Stimulated activated naive CD8-positive, alpha-beta T cell treated with anti-CD3 and anti-CD28 coated beads, Interleukin-15, Interleukin-2, amounts not matched to agents 100 ng/mL and 50 ng/mL, for 24 hours (primary cell): ENCODE measurements at regions not wholly inside any gene's neighbourhood (a gene's known extent, or its start where the extent isn't known, plus 50 kb on each side); places are given as distances from the start of the nearest gene placed in this dataset.
"Not testable (repeated sequence)": the region's sequence is repeated elsewhere in the genome, so short reads cannot be mapped to it uniquely, and the experiment has no call there.

Experiments
- H3K27ac Mint-ChIP-seq: one replicate; pipeline ENCODE4 v1.8.0; 2021; ENCODE audit warnings: mild to moderate bottlenecking, mixed read lengths
- H3K27me3 Mint-ChIP-seq: one replicate; pipeline ENCODE4 v1.8.0; 2021; ENCODE audit warnings: mixed read lengths
- H3K36me3 Mint-ChIP-seq: one replicate; pipeline ENCODE4 v1.8.0; 2021; ENCODE audit warnings: low read depth, mixed read lengths
- H3K4me1 Mint-ChIP-seq: one replicate; pipeline ENCODE4 v1.8.0; 2021; ENCODE audit warnings: low read depth, mixed read lengths
- H3K4me3 Mint-ChIP-seq: one replicate; pipeline ENCODE4 v1.8.0; 2021; ENCODE audit warnings: mild to moderate bottlenecking, mixed read lengths
- H3K9me3 Mint-ChIP-seq: one replicate; pipeline ENCODE4 v1.8.0; 2021; ENCODE audit warnings: mixed read lengths

DNA sequence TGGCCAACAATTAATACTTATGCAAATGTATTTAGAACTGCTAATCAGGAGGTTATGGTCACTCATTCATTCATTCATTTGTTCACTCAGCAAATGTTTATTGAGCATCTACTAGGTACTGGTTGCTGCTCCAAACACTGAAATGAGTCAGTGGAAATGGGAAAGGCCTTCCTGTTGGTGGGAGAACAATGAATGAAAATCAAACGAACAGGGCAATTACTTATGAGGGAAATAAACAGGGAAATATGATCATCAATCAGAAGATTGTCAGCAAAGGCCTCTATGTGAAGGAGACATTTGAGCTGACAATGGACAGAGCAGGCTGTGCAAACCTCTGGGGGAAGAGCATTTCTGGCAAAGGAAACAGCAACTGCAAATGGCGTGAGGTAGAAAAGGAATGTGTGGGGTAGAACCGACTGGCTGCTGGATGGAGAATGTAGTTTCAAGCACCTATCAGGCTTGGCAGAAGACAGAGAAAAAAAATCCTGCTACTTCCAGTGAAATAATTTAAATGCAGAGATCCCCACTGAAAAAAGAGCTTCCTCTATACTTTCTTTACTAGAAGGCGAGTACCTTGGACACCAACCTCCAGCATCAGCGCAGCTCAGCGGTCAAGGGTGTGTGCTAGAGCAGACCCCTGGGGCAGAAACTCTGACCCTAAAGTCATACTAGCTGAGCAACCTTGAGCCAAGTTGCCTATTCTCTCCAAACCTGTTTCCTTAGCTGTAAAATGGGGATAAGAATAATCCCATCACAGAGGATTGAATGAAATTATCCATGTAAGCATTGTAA, 108.8 kb upstream of the EEPD1 start:
- Mint-ChIP-seq H3K36me3 (no peaks in the 10 kb centered on the region), H3K27me3 (no peaks in the 10 kb centered on the region), H3K4me1 (no peaks in the 10 kb centered on the region), H3K9me3 (no peaks in the 10 kb centered on the region), H3K4me3 (no peak overlapping the region), H3K27ac (no peak overlapping the region)

GRCh38 chr7:36045326-36045725, 107.7 kb upstream of the EEPD1 start:
- H3K4me3 Mint-ChIP-seq: no peak overlapping the region
- H3K9me3 Mint-ChIP-seq: no peaks in the 10 kb centered on the region
- H3K4me1 Mint-ChIP-seq: no peaks in the 10 kb centered on the region
- no peaks in the 10 kb centered on the region for H3K36me3 Mint-ChIP-seq
- no peak overlapping the region for H3K27ac Mint-ChIP-seq
- no peaks in the 10 kb centered on the region for H3K27me3 Mint-ChIP-seq

- H3K27ac Mint-ChIP-seq: no peak overlapping the region
- H3K9me3 Mint-ChIP-seq: no peaks in the 10 kb centered on the region
- no peak overlapping the region for H3K4me3 Mint-ChIP-seq
- H3K36me3 Mint-ChIP-seq: no peaks in the 10 kb centered on the region
- H3K4me1 Mint-ChIP-seq: no peaks in the 10 kb centered on the region
- no peaks in the 10 kb centered on the region for H3K27me3 Mint-ChIP-seq
Observed at GRCh38 chr7:36045830-36046341, 107.2 kb upstream of the EEPD1 start.

- no peaks in the 10 kb centered on the region for H3K9me3 Mint-ChIP-seq
- H3K4me3 Mint-ChIP-seq: no peak overlapping the region
- H3K27me3 Mint-ChIP-seq: peaks cover 4% of the 10 kb centered on the region
- no peaks in the 10 kb centered on the region for H3K4me1 Mint-ChIP-seq
- H3K27ac Mint-ChIP-seq: no peak overlapping the region
- no peaks in the 10 kb centered on the region for H3K36me3 Mint-ChIP-seq
Observed at GRCh38 chr7:36047091-36047658, 105.9 kb upstream of the EEPD1 start.

GRCh38 chr7:36048141-36048901, 104.7 kb upstream of the EEPD1 start:
- Mint-ChIP-seq H3K27me3 (peaks cover 4% of the 10 kb centered on the region), H3K4me3 (no peak overlapping the region), H3K36me3 (no peaks in the 10 kb centered on the region), H3K27ac (no peak overlapping the region), H3K9me3 (no peaks in the 10 kb centered on the region), H3K4me1 (no peaks in the 10 kb centered on the region)

DNA sequence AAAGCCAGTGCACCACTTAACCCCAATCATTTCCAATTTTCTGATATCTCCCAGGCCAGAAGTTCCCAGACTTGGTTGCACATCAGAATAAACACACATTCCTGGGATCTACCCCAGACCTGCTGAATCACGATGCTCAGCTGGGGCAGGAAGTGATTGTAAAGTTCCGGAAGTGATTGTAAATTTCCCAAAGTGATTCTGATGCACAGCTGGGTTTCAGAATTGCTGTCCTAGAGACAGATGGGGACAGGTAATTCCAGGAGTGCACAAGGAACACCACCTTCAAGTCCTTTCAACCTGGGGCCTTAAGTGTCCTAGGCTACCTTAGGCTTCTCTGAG, 104.2 kb upstream of the EEPD1 start:
- Mint-ChIP-seq H3K27me3 (peaks cover 4% of the 10 kb centered on the region), H3K27ac (no peak overlapping the region), H3K4me3 (no peak overlapping the region), H3K4me1 (no peaks in the 10 kb centered on the region), H3K9me3 (no peaks in the 10 kb centered on the region), H3K36me3 (no peaks in the 10 kb centered on the region)

GRCh38 chr7:36051501-36051900, 101.6 kb upstream of the EEPD1 start:
- H3K27me3 Mint-ChIP-seq: peaks cover 4% of the 10 kb centered on the region
- no peaks in the 10 kb centered on the region for H3K36me3 Mint-ChIP-seq
- H3K27ac Mint-ChIP-seq: no peak overlapping the region
- no peaks in the 10 kb centered on the region for H3K9me3 Mint-ChIP-seq
- no peak overlapping the region for H3K4me3 Mint-ChIP-seq
- H3K4me1 Mint-ChIP-seq: no peaks in the 10 kb centered on the region

- H3K9me3 Mint-ChIP-seq: no peaks in the 10 kb centered on the region
- no peaks in the 10 kb centered on the region for H3K4me1 Mint-ChIP-seq
- no peaks in the 10 kb centered on the region for H3K36me3 Mint-ChIP-seq
- H3K4me3 Mint-ChIP-seq: no peak overlapping the region
- H3K27me3 Mint-ChIP-seq: peaks cover 4% of the 10 kb centered on the region
- no peak overlapping the region for H3K27ac Mint-ChIP-seq
Observed at GRCh38 chr7:36053589-36053988, 99.5 kb upstream of the EEPD1 start.

- H3K27me3 Mint-ChIP-seq: peaks cover 4% of the 10 kb centered on the region
- H3K4me1 Mint-ChIP-seq: no peaks in the 10 kb centered on the region
- no peaks in the 10 kb centered on the region for H3K36me3 Mint-ChIP-seq
- no peaks in the 10 kb centered on the region for H3K9me3 Mint-ChIP-seq
- no peak overlapping the region for H3K4me3 Mint-ChIP-seq
- H3K27ac Mint-ChIP-seq: no peak overlapping the region
Observed at GRCh38 chr7:36054637-36055036, 98.4 kb upstream of the EEPD1 start.

- H3K36me3 Mint-ChIP-seq: no peaks in the 10 kb centered on the region
- no peak overlapping the region for H3K4me3 Mint-ChIP-seq
- no peaks in the 10 kb centered on the region for H3K4me1 Mint-ChIP-seq
- no peaks in the 10 kb centered on the region for H3K9me3 Mint-ChIP-seq
- H3K27ac Mint-ChIP-seq: no peak overlapping the region
- H3K27me3 Mint-ChIP-seq: peaks cover 4% of the 10 kb centered on the region
Observed at GRCh38 chr7:36055207-36055606, 97.8 kb upstream of the EEPD1 start.

GRCh38 chr7:36057323-36057722, 95.7 kb upstream of the EEPD1 start:
- no peak overlapping the region for H3K27ac Mint-ChIP-seq
- H3K27me3 Mint-ChIP-seq: no peaks in the 10 kb centered on the region
- H3K9me3 Mint-ChIP-seq: no peaks in the 10 kb centered on the region
- H3K4me3 Mint-ChIP-seq: no peak overlapping the region
- H3K36me3 Mint-ChIP-seq: no peaks in the 10 kb centered on the region
- no peaks in the 10 kb centered on the region for H3K4me1 Mint-ChIP-seq

GRCh38 chr7:36058020-36058592, 94.9 kb upstream of the EEPD1 start:
- Mint-ChIP-seq H3K4me1 (no peaks in the 10 kb centered on the region), H3K27me3 (no peaks in the 10 kb centered on the region), H3K9me3 (no peaks in the 10 kb centered on the region), H3K4me3 (no peak overlapping the region), H3K36me3 (no peaks in the 10 kb centered on the region), H3K27ac (no peak overlapping the region)

GRCh38 chr7:36060388-36060787, 92.7 kb upstream of the EEPD1 start:
- H3K4me3 Mint-ChIP-seq, H3K4me1 Mint-ChIP-seq, H3K27ac Mint-ChIP-seq, H3K27me3 Mint-ChIP-seq, H3K9me3 Mint-ChIP-seq, H3K36me3 Mint-ChIP-seq: not testable (repeated sequence)

DNA sequence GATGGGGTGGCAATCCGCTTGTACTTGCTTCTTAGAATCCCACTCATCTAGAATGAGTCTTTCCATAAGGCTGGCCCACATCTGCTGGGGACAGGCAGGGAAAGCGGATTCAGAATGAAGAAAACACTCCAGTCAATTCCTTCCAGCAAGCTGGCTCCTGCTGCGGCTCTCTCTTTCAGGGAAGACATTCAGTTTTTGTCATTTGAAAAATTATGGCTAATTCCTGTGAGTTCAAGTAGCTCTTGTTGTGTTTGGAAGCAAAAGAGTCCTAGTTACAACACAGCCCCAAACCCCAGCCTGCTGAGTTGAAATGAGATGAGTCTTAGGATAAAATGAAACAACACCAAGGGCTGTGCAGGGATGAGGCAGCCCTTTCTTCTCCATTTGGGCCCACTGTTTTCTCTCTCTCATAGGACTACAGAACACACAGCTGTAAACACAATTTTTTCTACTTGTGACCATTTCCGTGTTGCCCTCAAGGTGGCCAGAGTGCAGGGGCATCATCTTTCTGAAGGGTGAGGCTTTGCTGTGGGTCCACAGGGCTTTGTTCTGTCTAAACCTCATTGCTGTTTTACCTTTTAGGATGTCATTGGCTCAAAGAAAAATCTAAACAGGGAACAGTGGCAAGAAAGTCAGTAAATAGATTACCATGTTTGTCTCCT, 90.8 kb upstream of the EEPD1 start:
- H3K4me1 Mint-ChIP-seq: no peaks in the 10 kb centered on the region
- H3K9me3 Mint-ChIP-seq: no peaks in the 10 kb centered on the region
- H3K27me3 Mint-ChIP-seq: no peaks in the 10 kb centered on the region
- H3K4me3 Mint-ChIP-seq: no peak overlapping the region
- no peak overlapping the region for H3K27ac Mint-ChIP-seq
- H3K36me3 Mint-ChIP-seq: no peaks in the 10 kb centered on the region

DNA sequence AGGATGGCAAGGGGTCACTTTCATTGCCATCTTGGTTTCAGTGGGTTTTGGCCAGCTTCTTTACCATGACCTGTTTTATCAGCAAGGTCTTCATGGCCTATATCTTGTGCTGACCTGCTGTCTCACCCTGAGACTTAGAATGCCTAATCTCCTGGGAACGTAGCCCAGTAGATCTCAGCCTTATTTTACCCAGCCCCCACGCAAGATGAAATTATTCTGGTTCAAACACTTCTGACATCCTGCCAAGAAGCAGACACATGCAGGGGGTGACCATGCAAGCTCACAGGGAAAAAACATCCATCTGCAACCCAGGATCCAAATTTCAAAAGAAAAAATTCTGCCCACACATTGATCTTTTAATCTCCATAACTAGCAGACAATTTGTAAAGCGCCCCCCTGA, 88.4 kb upstream of the EEPD1 start:
- no peaks in the 10 kb centered on the region for H3K27me3 Mint-ChIP-seq
- H3K27ac Mint-ChIP-seq: no peak overlapping the region
- no peak overlapping the region for H3K4me3 Mint-ChIP-seq
- H3K4me1 Mint-ChIP-seq: no peaks in the 10 kb centered on the region
- H3K36me3 Mint-ChIP-seq: no peaks in the 10 kb centered on the region
- H3K9me3 Mint-ChIP-seq: no peaks in the 10 kb centered on the region
